Endodermal cell (in vitro differentiated cells): ENCODE measurements at regions not wholly inside any gene's neighbourhood (a gene's known extent, or its start where the extent isn't known, plus 50 kb on each side); places are given as distances from the start of the nearest gene placed in this dataset.
A peak's percentile ranks its signal among the peaks of the same experiment; 100 is the strongest.

Source experiments
- DNase-seq: peaks from one replicate; pipeline ENCODE4 v3.0.0-alpha.2; 2017
- H3K27ac ChIP-seq: 2 replicates; pipeline ENCODE4 v1.5.1; 2013; ENCODE audit warnings: mild to moderate bottlenecking, low read depth, low read length, moderate library complexity
- H3K27me3 ChIP-seq: 2 replicates; pipeline ENCODE4 v1.6.1; 2013; ENCODE audit warnings: mild to moderate bottlenecking, low read length, moderate library complexity; ENCODE audit not compliant: insufficient read depth, control insufficient read depth, poor library complexity, severe bottlenecking
- H3K36me3 ChIP-seq: 2 replicates; pipeline ENCODE4 v1.7.0; 2013; ENCODE audit warnings: mild to moderate bottlenecking, low read length, moderate library complexity; ENCODE audit not compliant: control insufficient read depth, insufficient read depth
- H3K4me1 ChIP-seq: one replicate; pipeline ENCODE4 v1.7.0; 2013; ENCODE audit warnings: low read length; ENCODE audit not compliant: control insufficient read depth, insufficient read depth
- H3K4me3 ChIP-seq: 2 replicates; pipeline ENCODE4 v1.5.1; 2013; ENCODE audit warnings: mild to moderate bottlenecking, low read length, moderate library complexity
- H3K9ac ChIP-seq: 2 replicates; pipeline ENCODE4 v1.6.1; 2013; ENCODE audit warnings: mild to moderate bottlenecking, low read length, moderate library complexity; ENCODE audit not compliant: poor library complexity, severe bottlenecking; ENCODE audit errors: extremely low read depth
- H3K9me3 ChIP-seq: 2 replicates; pipeline ENCODE4 v1.6.1; 2013; ENCODE audit warnings: mild to moderate bottlenecking, low read length, moderate library complexity; ENCODE audit not compliant: control insufficient read depth
- H3K27ac Mint-ChIP-seq: 2 replicates; pipeline ENCODE4 v1.8.0; 2020; ENCODE audit warnings: mixed read lengths
- H3K27me3 Mint-ChIP-seq: 2 replicates; pipeline ENCODE4 v1.8.0; 2021; ENCODE audit warnings: mild to moderate bottlenecking, mixed read lengths; ENCODE audit not compliant: insufficient read depth
- H3K36me3 Mint-ChIP-seq: 2 replicates; pipeline ENCODE4 v1.8.0; 2020; ENCODE audit warnings: low read depth, mixed read lengths
- H3K4me1 Mint-ChIP-seq: 2 replicates; pipeline ENCODE4 v1.8.0; 2020; ENCODE audit warnings: mixed read lengths
- H3K4me3 Mint-ChIP-seq: 2 replicates; pipeline ENCODE4 v1.8.0; 2020; ENCODE audit warnings: mild to moderate bottlenecking, moderate library complexity, mixed read lengths
- H3K9me3 Mint-ChIP-seq: 2 replicates; pipeline ENCODE4 v1.8.0; 2020; ENCODE audit warnings: mild to moderate bottlenecking, mixed read lengths
- CTCF ChIP-seq: fragments of 200-600 bp; sonication (generic); conservative IDR thresholded peaks from 2 replicates; pipeline ENCODE4 v1.5.0; 2021; ENCODE audit warnings: antibody characterized with exemption, mild to moderate bottlenecking
- WGBS, 2 experiments: methylation state at CpG; one replicate each; pipeline versions ENCODE4 v1.1.5 to v1.1.7; 2013; ENCODE audit warnings: missing lambda C conversion rate in 2 of 2, mixed read lengths in 1 of 2; ENCODE audit not compliant: insufficient coverage in 1 of 2, insufficient read length in 1 of 2; 5-methylcytosine and 5-hydroxymethylcytosine counted together

- H3K27me3 ChIP-seq: no peaks in the 10 kb centered on the region
- H3K4me3 ChIP-seq: no peak overlapping the region
- H3K4me3 Mint-ChIP-seq: no peak overlapping the region
- H3K27ac Mint-ChIP-seq: no peak overlapping the region
- H3K9me3 ChIP-seq: peaks cover 11% of the 10 kb centered on the region
- TF ChIP-seq CTCF: peak; percentile 71
- H3K27ac ChIP-seq: no peak overlapping the region
- peaks cover 7% of the 10 kb centered on the region for H3K36me3 Mint-ChIP-seq
- no peaks in the 10 kb centered on the region for H3K27me3 Mint-ChIP-seq
- H3K36me3 ChIP-seq: no peaks in the 10 kb centered on the region
- no peak overlapping the region for H3K9ac ChIP-seq
- peaks cover 21% of the 10 kb centered on the region for H3K9me3 Mint-ChIP-seq
- no peaks in the 10 kb centered on the region for H3K4me1 ChIP-seq
- WGBS, 2 experiments: 65 to 100% methylated on average over 3 to 4 of the region's 4 CpGs
- DNase-seq: peak; percentile 78
- H3K4me1 Mint-ChIP-seq: no peaks in the 10 kb centered on the region
Measured at GRCh38 chr18:30376515-30376914, 666.0 kb downstream of the DSC3 start.

GRCh38 chr18:30361864-30362540 is 680.5 kb downstream of the DSC3 start:
- Mint-ChIP-seq H3K4me1 (no peaks in the 10 kb centered on the region), H3K4me3 (no peak overlapping the region), H3K27me3 (no peaks in the 10 kb centered on the region), H3K36me3 (no peaks in the 10 kb centered on the region), H3K27ac (no peak overlapping the region), H3K9me3 (no peaks in the 10 kb centered on the region)
- Histone ChIP-seq H3K9ac (no peak overlapping the region), H3K27me3 (no peaks in the 10 kb centered on the region), H3K36me3 (no peaks in the 10 kb centered on the region), H3K4me1 (no peaks in the 10 kb centered on the region), H3K27ac (no peak overlapping the region), H3K9me3 (no peaks in the 10 kb centered on the region), H3K4me3 (no peak overlapping the region)
- TF ChIP-seq CTCF: peak; percentile 46
- peak; percentile 45 for DNase-seq
- 92 to 93% methylated on average over 8 to 11 of the region's 11 CpGs for WGBS, 2 experiments

- H3K27me3 ChIP-seq: no peaks in the 10 kb centered on the region
- WGBS, 2 experiments: 92 to 100% methylated on average over 1 to 2 of the region's 3 CpGs
- no peaks in the 10 kb centered on the region for H3K36me3 ChIP-seq
- Mint-ChIP-seq H3K36me3 (no peaks in the 10 kb centered on the region), H3K27me3 (no peaks in the 10 kb centered on the region), H3K9me3 (no peaks in the 10 kb centered on the region), H3K4me3 (no peak overlapping the region), H3K4me1 (no peaks in the 10 kb centered on the region), H3K27ac (no peak overlapping the region)
- H3K4me1 ChIP-seq: no peaks in the 10 kb centered on the region
- no peak overlapping the region for H3K4me3 ChIP-seq
- no peaks in the 10 kb centered on the region for H3K9me3 ChIP-seq
- no peak for TF ChIP-seq CTCF
- no peak overlapping the region for H3K9ac ChIP-seq
- no peak for DNase-seq
- H3K27ac ChIP-seq: no peak overlapping the region
Measured at GRCh38 chr18:30359521-30359920, 683.0 kb downstream of the DSC3 start.
